Activated naive CD8-positive, alpha-beta T cell treated with anti-CD3 and anti-CD28 coated beads, Interleukin-2, amount 10 ng/mL, durations not matched to agents 7 days and 5 days (primary cell): ENCODE measurements at regions not wholly inside any gene's neighbourhood (a gene's known extent, or its start where the extent isn't known, plus 50 kb on each side); places are given as distances from the start of the nearest gene placed in this dataset.
A peak's percentile ranks its signal among the peaks of the same experiment; 100 is the strongest.

ENCODE experiments used
- ATAC-seq: fragments of 150-1000 bp; cut with Tn5 transposase; one replicate; pipeline ENCODE4 v1.10.0; 2021; ENCODE audit warnings: low read depth, moderate library complexity
- POLR2A ChIA-PET: fragments of 350-600 bp; sonication (Branson Sonifier 250); formaldehyde crosslinking; loops from one replicate; lab custom pipeline; 2021; ENCODE audit warnings: antibody characterized with exemption; lab: Charles Lee
- DNase-seq: peaks from one replicate; pipeline ENCODE4 v3.0.0; 2021
- H3K27ac Mint-ChIP-seq: one replicate; pipeline ENCODE4 v1.8.0; 2022; ENCODE audit warnings: mild to moderate bottlenecking, mixed read lengths
- H3K27me3 Mint-ChIP-seq: one replicate; pipeline ENCODE4 v1.8.0; 2022; ENCODE audit warnings: mild to moderate bottlenecking, moderate library complexity, mixed read lengths
- H3K36me3 Mint-ChIP-seq: one replicate; pipeline ENCODE4 v1.8.0; 2021; ENCODE audit warnings: mild to moderate bottlenecking, mixed read lengths
- H3K4me1 Mint-ChIP-seq: one replicate; pipeline ENCODE4 v1.8.0; 2021; ENCODE audit warnings: mixed read lengths
- H3K4me3 Mint-ChIP-seq: one replicate; pipeline ENCODE4 v1.8.0; 2022; ENCODE audit warnings: mild to moderate bottlenecking, moderate library complexity, mixed read lengths
- H3K9me3 Mint-ChIP-seq: one replicate; pipeline ENCODE4 v1.8.0; 2021; ENCODE audit warnings: mixed read lengths

- Mint-ChIP-seq H3K36me3 (peaks cover 4% of the 10 kb centered on the region), H3K4me3 (peak overlapping the region; percentile 6), H3K4me1 (peaks cover 11% of the 10 kb centered on the region), H3K27me3 (no peaks in the 10 kb centered on the region), H3K27ac (no peak overlapping the region), H3K9me3 (peaks cover 4% of the 10 kb centered on the region)
- POLR2A ChIA-PET, result no interaction called here
- no peak for DNase-seq
- no peak for ATAC-seq
Observed at GRCh38 chr9:515665-516064, 301.0 kb downstream of the DOCK8 start.

GRCh38 chr9:517993-518392, 303.3 kb downstream of the DOCK8 start:
- ATAC-seq (no peak), DNase-seq (no peak)
- no peaks in the 10 kb centered on the region for H3K27me3 Mint-ChIP-seq
- peaks cover 4% of the 10 kb centered on the region for H3K36me3 Mint-ChIP-seq
- peaks cover 11% of the 10 kb centered on the region for H3K4me1 Mint-ChIP-seq
- peak overlapping the region; percentile 41 for H3K4me3 Mint-ChIP-seq
- peak overlapping the region; percentile 72 for H3K27ac Mint-ChIP-seq
- POLR2A ChIA-PET, result no interaction called here
- peaks cover 4% of the 10 kb centered on the region for H3K9me3 Mint-ChIP-seq

- H3K4me1 Mint-ChIP-seq, result peaks cover 11% of the 10 kb centered on the region
Observed at GRCh38 chr9:518540-518939, 303.9 kb downstream of the DOCK8 start.

GRCh38 chr9:519579-519978, 304.9 kb downstream of the DOCK8 start:
- Mint-ChIP-seq H3K9me3 (no peaks in the 10 kb centered on the region), H3K4me1 (peaks cover 11% of the 10 kb centered on the region), H3K27ac (no peak overlapping the region), H3K36me3 (no peaks in the 10 kb centered on the region), H3K27me3 (no peaks in the 10 kb centered on the region), H3K4me3 (no peak overlapping the region)
- no peak for ATAC-seq
- DNase-seq, result no peak
- POLR2A ChIA-PET, result interaction anchor here (0.6 kb wide), 1 partner anchor 236 kb away, joined by 3 read pairs; no protein-coding TSS in a partner anchor

More at GRCh38 chr9:518540-518939, 303.9 kb downstream of the DOCK8 start:
- Mint-ChIP-seq H3K27me3 (no peaks in the 10 kb centered on the region), H3K36me3 (peaks cover 4% of the 10 kb centered on the region), H3K9me3 (peaks cover 4% of the 10 kb centered on the region), H3K4me3 (peak overlapping the region; percentile 41), H3K27ac (peak overlapping the region; percentile 72)
- DNase-seq (no peak), ATAC-seq (peak; percentile 42)
- POLR2A ChIA-PET, result no interaction called here

- Mint-ChIP-seq H3K36me3 (no peaks in the 10 kb centered on the region), H3K27me3 (no peaks in the 10 kb centered on the region), H3K4me3 (no peak overlapping the region), H3K9me3 (no peaks in the 10 kb centered on the region), H3K4me1 (peaks cover 11% of the 10 kb centered on the region), H3K27ac (no peak overlapping the region)
- POLR2A ChIA-PET, result no interaction called here
- no peak for ATAC-seq
- DNase-seq, result no peak
Observed at GRCh38 chr9:520302-520701, 305.6 kb downstream of the DOCK8 start.

- H3K4me1 Mint-ChIP-seq, result peaks cover 3% of the 10 kb centered on the region
- H3K27me3 Mint-ChIP-seq, result no peaks in the 10 kb centered on the region
- H3K4me3 Mint-ChIP-seq, result no peak overlapping the region
- POLR2A ChIA-PET, result no interaction called here
- no peaks in the 10 kb centered on the region for H3K36me3 Mint-ChIP-seq
- no peak overlapping the region for H3K27ac Mint-ChIP-seq
- DNase-seq (no peak), ATAC-seq (no peak)
- H3K9me3 Mint-ChIP-seq, result no peaks in the 10 kb centered on the region
Observed at GRCh38 chr9:522190-522589, 307.5 kb downstream of the DOCK8 start.

GRCh38 chr9:522658-523057, 308.0 kb downstream of the DOCK8 start:
- H3K36me3 Mint-ChIP-seq, result no peaks in the 10 kb centered on the region
- H3K4me3 Mint-ChIP-seq, result no peak overlapping the region
- no peak for DNase-seq
- peaks cover 3% of the 10 kb centered on the region for H3K4me1 Mint-ChIP-seq
- H3K9me3 Mint-ChIP-seq, result no peaks in the 10 kb centered on the region
- ATAC-seq, result no peak
- H3K27ac Mint-ChIP-seq, result no peak overlapping the region
- POLR2A ChIA-PET, result no interaction called here
- H3K27me3 Mint-ChIP-seq, result no peaks in the 10 kb centered on the region

GRCh38 chr9:523444-523843, 308.8 kb downstream of the DOCK8 start:
- POLR2A ChIA-PET, result no interaction called here
- Mint-ChIP-seq H3K9me3 (no peaks in the 10 kb centered on the region), H3K4me1 (peaks cover under 1% of the 10 kb centered on the region), H3K27me3 (no peaks in the 10 kb centered on the region), H3K36me3 (no peaks in the 10 kb centered on the region), H3K4me3 (no peak overlapping the region), H3K27ac (peak overlapping the region; percentile 10)
- DNase-seq (no peak), ATAC-seq (no peak)

GRCh38 chr9:524008-524407, 309.3 kb downstream of the DOCK8 start:
- POLR2A ChIA-PET, result no interaction called here
- H3K36me3 Mint-ChIP-seq, result no peaks in the 10 kb centered on the region
- H3K27ac Mint-ChIP-seq, result no peak overlapping the region
- H3K4me3 Mint-ChIP-seq, result no peak overlapping the region
- DNase-seq (no peak), ATAC-seq (no peak)
- no peaks in the 10 kb centered on the region for H3K9me3 Mint-ChIP-seq
- H3K4me1 Mint-ChIP-seq, result no peaks in the 10 kb centered on the region
- no peaks in the 10 kb centered on the region for H3K27me3 Mint-ChIP-seq

- ATAC-seq (no peak), DNase-seq (no peak)
- POLR2A ChIA-PET, result no interaction called here
- Mint-ChIP-seq H3K9me3 (no peaks in the 10 kb centered on the region), H3K4me1 (no peaks in the 10 kb centered on the region), H3K4me3 (no peak overlapping the region), H3K27me3 (peaks cover 4% of the 10 kb centered on the region), H3K27ac (no peak overlapping the region), H3K36me3 (no peaks in the 10 kb centered on the region)
Observed at GRCh38 chr9:526904-527591, 312.4 kb downstream of the DOCK8 start.

GRCh38 chr9:529731-530130, 311.8 kb upstream of the DMRT1 start:
- Mint-ChIP-seq H3K9me3 (no peaks in the 10 kb centered on the region), H3K27me3 (peaks cover 4% of the 10 kb centered on the region), H3K4me1 (no peaks in the 10 kb centered on the region)

GRCh38 chr9:530681-531080, 310.8 kb upstream of the DMRT1 start:
- Mint-ChIP-seq H3K4me1 (no peaks in the 10 kb centered on the region), H3K4me3 (no peak overlapping the region), H3K27me3 (peaks cover 4% of the 10 kb centered on the region), H3K36me3 (no peaks in the 10 kb centered on the region), H3K9me3 (no peaks in the 10 kb centered on the region), H3K27ac (no peak overlapping the region)
- no peak for DNase-seq
- no peak for ATAC-seq
- POLR2A ChIA-PET, result no interaction called here

More at GRCh38 chr9:529731-530130, 311.8 kb upstream of the DMRT1 start:
- DNase-seq (no peak), ATAC-seq (no peak)
- Mint-ChIP-seq H3K27ac (no peak overlapping the region), H3K4me3 (no peak overlapping the region), H3K36me3 (no peaks in the 10 kb centered on the region)
- POLR2A ChIA-PET, result no interaction called here

- DNase-seq (no peak), ATAC-seq (no peak)
- peaks cover 2% of the 10 kb centered on the region for H3K4me1 Mint-ChIP-seq
- H3K27ac Mint-ChIP-seq, result no peak overlapping the region
- peaks cover 4% of the 10 kb centered on the region for H3K27me3 Mint-ChIP-seq
- H3K4me3 Mint-ChIP-seq, result no peak overlapping the region
- no peaks in the 10 kb centered on the region for H3K9me3 Mint-ChIP-seq
- POLR2A ChIA-PET, result no interaction called here
- H3K36me3 Mint-ChIP-seq, result no peaks in the 10 kb centered on the region
Observed at GRCh38 chr9:532707-533106, 308.8 kb upstream of the DMRT1 start.

GRCh38 chr9:534886-535285, 306.6 kb upstream of the DMRT1 start:
- POLR2A ChIA-PET, result no interaction called here
- Mint-ChIP-seq H3K4me3 (no peak overlapping the region), H3K27me3 (peaks cover 4% of the 10 kb centered on the region), H3K4me1 (peaks cover 2% of the 10 kb centered on the region), H3K36me3 (no peaks in the 10 kb centered on the region), H3K9me3 (no peaks in the 10 kb centered on the region), H3K27ac (no peak overlapping the region)
- no peak for DNase-seq
- ATAC-seq, result no peak
